Anterior cingulate cortex (tissue), 58 donors: ENCODE measurements at regions not wholly inside any gene's neighbourhood (a gene's known extent, or its start where the extent isn't known, plus 50 kb on each side); places are given as distances from the start of the nearest gene placed in this dataset.

ENCODE experiments used
- DNase-seq, 58 donors: peaks; one replicate each; lab custom pipeline; 2025; lab: John Stamatoyannopoulos, UW

GRCh38 chr13:64993514-64994164, 2236.5 kb downstream of the PCDH9 start:
- DNase-seq = no peak

GRCh38 chr13:64992314-64992713, 2237.8 kb downstream of the PCDH9 start:
- DNase-seq = no peak

GRCh38 chr13:64985075-64985474, 2245.1 kb downstream of the PCDH9 start:
- DNase-seq = no peak

- DNase-seq = no peak
Measured at GRCh38 chr13:64962404-64962803, 2267.7 kb downstream of the PCDH9 start.

GRCh38 chr13:64959276-64959675, 2270.9 kb downstream of the PCDH9 start:
- no peak for DNase-seq

GRCh38 chr13:64958106-64958505, 2272.0 kb downstream of the PCDH9 start:
- no peak for DNase-seq

GRCh38 chr13:64938660-64939059, 2291.5 kb downstream of the PCDH9 start:
- no peak for DNase-seq

GRCh38 chr13:64937302-64937701, 2292.8 kb downstream of the PCDH9 start:
- no peak for DNase-seq

- DNase-seq = no peak
Measured at GRCh38 chr13:64936879-64937278, 2293.3 kb downstream of the PCDH9 start.

- DNase-seq = no peak
Measured at GRCh38 chr13:64935441-64935840, 2294.7 kb downstream of the PCDH9 start.

GRCh38 chr13:64934569-64935362, 2295.4 kb downstream of the PCDH9 start:
- no peak for DNase-seq

- no peak for DNase-seq
Measured at GRCh38 chr13:64930636-64931035, 2299.5 kb downstream of the PCDH9 start.

GRCh38 chr13:64928696-64929499, 2301.2 kb downstream of the PCDH9 start:
- DNase-seq = no peak

- peak in 1 of 58 donors; percentile 1 for DNase-seq
Measured at GRCh38 chr13:64925727-64926126, 2304.4 kb downstream of the PCDH9 start.

GRCh38 chr13:64925284-64925683, 2304.9 kb downstream of the PCDH9 start:
- no peak for DNase-seq

- no peak for DNase-seq
Measured at GRCh38 chr13:64924401-64924800, 2305.7 kb downstream of the PCDH9 start.

- DNase-seq = no peak
Measured at GRCh38 chr13:64917566-64917965, 2312.6 kb downstream of the PCDH9 start.

- no peak for DNase-seq
Measured at GRCh38 chr13:64912141-64912540, 2318.0 kb downstream of the PCDH9 start.

- DNase-seq = peak in 2 of 58 donors; percentile 3 to 12
Measured at GRCh38 chr13:64910096-64910495, 2320.0 kb downstream of the PCDH9 start.

GRCh38 chr13:64909184-64909583, 2321.0 kb downstream of the PCDH9 start:
- no peak for DNase-seq

- DNase-seq = no peak
Measured at GRCh38 chr13:64900039-64900438, 2330.1 kb downstream of the PCDH9 start.
